ENCODE measurements at regions not wholly inside any gene's neighbourhood (a gene's known extent, or its start where the extent isn't known, plus 50 kb on each side); places are given as distances from the start of the nearest gene placed in this dataset.

GRCh38 chr13:97660594-97661260 is 226.8 kb downstream of the RAP2A start (continued):
- TF ChIP-seq, protein P1, sequence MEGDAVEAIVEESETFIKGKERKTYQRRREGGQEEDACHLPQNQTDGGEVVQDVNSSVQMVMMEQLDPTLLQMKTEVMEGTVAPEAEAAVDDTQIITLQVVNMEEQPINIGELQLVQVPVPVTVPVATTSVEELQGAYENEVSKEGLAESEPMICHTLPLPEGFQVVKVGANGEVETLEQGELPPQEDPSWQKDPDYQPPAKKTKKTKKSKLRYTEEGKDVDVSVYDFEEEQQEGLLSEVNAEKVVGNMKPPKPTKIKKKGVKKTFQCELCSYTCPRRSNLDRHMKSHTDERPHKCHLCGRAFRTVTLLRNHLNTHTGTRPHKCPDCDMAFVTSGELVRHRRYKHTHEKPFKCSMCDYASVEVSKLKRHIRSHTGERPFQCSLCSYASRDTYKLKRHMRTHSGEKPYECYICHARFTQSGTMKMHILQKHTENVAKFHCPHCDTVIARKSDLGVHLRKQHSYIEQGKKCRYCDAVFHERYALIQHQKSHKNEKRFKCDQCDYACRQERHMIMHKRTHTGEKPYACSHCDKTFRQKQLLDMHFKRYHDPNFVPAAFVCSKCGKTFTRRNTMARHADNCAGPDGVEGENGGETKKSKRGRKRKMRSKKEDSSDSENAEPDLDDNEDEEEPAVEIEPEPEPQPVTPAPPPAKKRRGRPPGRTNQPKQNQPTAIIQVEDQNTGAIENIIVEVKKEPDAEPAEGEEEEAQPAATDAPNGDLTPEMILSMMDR (IDR thresholded peaks at IDR 0.05) = no peak
- TF ChIP-seq CHD2 (IDR thresholded peaks at IDR 0.05; ENCODE audit: low read length, partially characterized antibody) = no peak

- Histone ChIP-seq H3K27me3 (ENCODE audit: insufficient read depth) (no peaks in the 10 kb centered on the region), H3K27ac (ENCODE audit: low read depth in 2 of 2, low read length in 1 of 2) (no peak overlapping the region), H3K9me3 (no peaks in the 10 kb centered on the region), H3F3A (replicated peaks; ENCODE audit: insufficient read depth) (no peaks in the 10 kb centered on the region), H3K9ac (no peak overlapping the region), H4K20me1 (ENCODE audit: insufficient read depth) (no peaks in the 10 kb centered on the region), H3K4me1 (ENCODE audit: control insufficient read depth in 1 of 2, insufficient read depth in 2 of 2, low read depth in 1 of 2, low read length in 1 of 2) (no peaks in the 10 kb centered on the region), H3K9me2 (no peaks in the 10 kb centered on the region), H3K79me2 (ENCODE audit: insufficient read depth) (no peaks in the 10 kb centered on the region), H3K4me3 (ENCODE audit: low read depth in 2 of 2, low read length in 1 of 2) (no peak overlapping the region), H3K36me3 (replicated peaks in 1 of 2; ENCODE audit: control insufficient read depth in 1 of 2, insufficient read depth in 2 of 2, low read length in 1 of 2) (no peaks in the 10 kb centered on the region), H3K4me2 (no peak overlapping the region), H2AFZ (ENCODE audit: low read depth) (no peak overlapping the region)
- no peak for DNase-seq
- CTCF ChIA-PET = no interaction called here
- POLR2A ChIA-PET = no interaction called here
- TF ChIP-seq FOXJ3 (CRISPR knock-in tag; IDR thresholded peaks at IDR 0.05) (no peak), CHD2 (IDR thresholded peaks at IDR 0.05; ENCODE audit: low read length, partially characterized antibody) (no peak), EP300 (IDR thresholded peaks at IDR 0.05; ENCODE audit: borderline replicate concordance in 1 of 2, low read depth in 1 of 2, low read length in 1 of 2) (no peak), MXI1 (IDR thresholded peaks at IDR 0.05; ENCODE audit: low read depth, low read length) (no peak), POLR2AphosphoS5 (IDR thresholded peaks at IDR 0.05; ENCODE audit: low read depth, low read length) (no peak), TEAD4 (IDR thresholded peaks at IDR 0.05; ENCODE audit: borderline replicate concordance, insufficient read depth) (no peak), GATA2 (CRISPR knock-in tag; IDR thresholded peaks at IDR 0.05) (no peak), EZH2phosphoT487 (IDR thresholded peaks at IDR 0.05; ENCODE audit: borderline replicate concordance, low read depth) (no peak)
- WGBS (ENCODE audit: low lambda C conversion rate) = 26% methylated on average over 6 of the region's 6 CpGs
These were observed 252.6 kb downstream of the RAP2A start for GRCh38 chr13:97686594-97686993.

- no peaks in the 10 kb centered on the region for H3K27me3 ChIP-seq (ENCODE audit: insufficient read depth)
- H3K79me2 ChIP-seq (ENCODE audit: insufficient read depth) = no peaks in the 10 kb centered on the region
- no peaks in the 10 kb centered on the region for H4K20me1 ChIP-seq (ENCODE audit: insufficient read depth)
- H3K27ac ChIP-seq (ENCODE audit: low read depth in 2 of 2, low read length in 1 of 2) = no peak overlapping the region
- H3K4me1 ChIP-seq (ENCODE audit: control insufficient read depth in 1 of 2, insufficient read depth in 2 of 2, low read depth in 1 of 2, low read length in 1 of 2) = no peaks in the 10 kb centered on the region
- ChIA-PET POLR2A (no interaction called here), CTCF (no interaction called here)
- no peaks in the 10 kb centered on the region for H3K9me2 ChIP-seq
- H3K4me3 ChIP-seq (ENCODE audit: low read depth in 2 of 2, low read length in 1 of 2) = no peak overlapping the region
- H3K9ac ChIP-seq = no peak overlapping the region
- H2AFZ ChIP-seq (ENCODE audit: low read depth) = no peak overlapping the region
- H3F3A ChIP-seq (replicated peaks; ENCODE audit: insufficient read depth) = no peaks in the 10 kb centered on the region
- H3K9me3 ChIP-seq = no peaks in the 10 kb centered on the region
- no peaks in the 10 kb centered on the region for H3K36me3 ChIP-seq (replicated peaks in 1 of 2; ENCODE audit: control insufficient read depth in 1 of 2, insufficient read depth in 2 of 2, low read length in 1 of 2)
- no peak for DNase-seq
- H3K4me2 ChIP-seq = no peak overlapping the region
- 17% methylated on average over 2 of the region's 2 CpGs for WGBS (ENCODE audit: low lambda C conversion rate)
- TF ChIP-seq, protein P1 (IDR thresholded peaks at IDR 0.05) = no peak
- TF ChIP-seq GABPA (IDR thresholded peaks at IDR 0.05; ENCODE audit: low read depth) (no peak), SIN3A (IDR thresholded peaks at IDR 0.05; ENCODE audit: borderline replicate concordance, low read depth, low read length) (no peak), EZH2phosphoT487 (IDR thresholded peaks at IDR 0.05; ENCODE audit: borderline replicate concordance, low read depth) (no peak)
- TF ChIP-seq, protein P2, sequence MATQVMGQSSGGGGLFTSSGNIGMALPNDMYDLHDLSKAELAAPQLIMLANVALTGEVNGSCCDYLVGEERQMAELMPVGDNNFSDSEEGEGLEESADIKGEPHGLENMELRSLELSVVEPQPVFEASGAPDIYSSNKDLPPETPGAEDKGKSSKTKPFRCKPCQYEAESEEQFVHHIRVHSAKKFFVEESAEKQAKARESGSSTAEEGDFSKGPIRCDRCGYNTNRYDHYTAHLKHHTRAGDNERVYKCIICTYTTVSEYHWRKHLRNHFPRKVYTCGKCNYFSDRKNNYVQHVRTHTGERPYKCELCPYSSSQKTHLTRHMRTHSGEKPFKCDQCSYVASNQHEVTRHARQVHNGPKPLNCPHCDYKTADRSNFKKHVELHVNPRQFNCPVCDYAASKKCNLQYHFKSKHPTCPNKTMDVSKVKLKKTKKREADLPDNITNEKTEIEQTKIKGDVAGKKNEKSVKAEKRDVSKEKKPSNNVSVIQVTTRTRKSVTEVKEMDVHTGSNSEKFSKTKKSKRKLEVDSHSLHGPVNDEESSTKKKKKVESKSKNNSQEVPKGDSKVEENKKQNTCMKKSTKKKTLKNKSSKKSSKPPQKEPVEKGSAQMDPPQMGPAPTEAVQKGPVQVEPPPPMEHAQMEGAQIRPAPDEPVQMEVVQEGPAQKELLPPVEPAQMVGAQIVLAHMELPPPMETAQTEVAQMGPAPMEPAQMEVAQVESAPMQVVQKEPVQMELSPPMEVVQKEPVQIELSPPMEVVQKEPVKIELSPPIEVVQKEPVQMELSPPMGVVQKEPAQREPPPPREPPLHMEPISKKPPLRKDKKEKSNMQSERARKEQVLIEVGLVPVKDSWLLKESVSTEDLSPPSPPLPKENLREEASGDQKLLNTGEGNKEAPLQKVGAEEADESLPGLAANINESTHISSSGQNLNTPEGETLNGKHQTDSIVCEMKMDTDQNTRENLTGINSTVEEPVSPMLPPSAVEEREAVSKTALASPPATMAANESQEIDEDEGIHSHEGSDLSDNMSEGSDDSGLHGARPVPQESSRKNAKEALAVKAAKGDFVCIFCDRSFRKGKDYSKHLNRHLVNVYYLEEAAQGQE (IDR thresholded peaks at IDR 0.05; ENCODE audit: low read depth, low read length) = no peak
- TF ChIP-seq, protein P3, sequence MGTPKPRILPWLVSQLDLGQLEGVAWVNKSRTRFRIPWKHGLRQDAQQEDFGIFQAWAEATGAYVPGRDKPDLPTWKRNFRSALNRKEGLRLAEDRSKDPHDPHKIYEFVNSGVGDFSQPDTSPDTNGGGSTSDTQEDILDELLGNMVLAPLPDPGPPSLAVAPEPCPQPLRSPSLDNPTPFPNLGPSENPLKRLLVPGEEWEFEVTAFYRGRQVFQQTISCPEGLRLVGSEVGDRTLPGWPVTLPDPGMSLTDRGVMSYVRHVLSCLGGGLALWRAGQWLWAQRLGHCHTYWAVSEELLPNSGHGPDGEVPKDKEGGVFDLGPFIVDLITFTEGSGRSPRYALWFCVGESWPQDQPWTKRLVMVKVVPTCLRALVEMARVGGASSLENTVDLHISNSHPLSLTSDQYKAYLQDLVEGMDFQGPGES (IDR thresholded peaks at IDR 0.05; ENCODE audit: low read depth, low read length) = no peak
- TF ChIP-seq, protein P4, sequence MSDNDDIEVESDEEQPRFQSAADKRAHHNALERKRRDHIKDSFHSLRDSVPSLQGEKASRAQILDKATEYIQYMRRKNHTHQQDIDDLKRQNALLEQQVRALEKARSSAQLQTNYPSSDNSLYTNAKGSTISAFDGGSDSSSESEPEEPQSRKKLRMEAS (IDR thresholded peaks at IDR 0.05; ENCODE audit: low read depth) = no peak
These were observed 258.7 kb downstream of the RAP2A start for GRCh38 chr13:97692628-97693027.
